K562 (cell line): ENCODE measurements at regions not wholly inside any gene's neighbourhood (a gene's known extent, or its start where the extent isn't known, plus 50 kb on each side); places are given as distances from the start of the nearest gene placed in this dataset.

Source experiments
- ATF1 ChIP-seq, 2 experiments: fragments of 450-650 bp in 1 of 2; IDR thresholded peaks; 2 replicates each; pipeline ENCODE4 v1.6.1; 2016; ENCODE audit warnings: missing compliant biosample characterization in 1 of 2, missing genetic modification characterization in 1 of 2
- BACH1 ChIP-seq: fragments of 200-800 bp; sonication (Bioruptor generic); IDR thresholded peaks from 2 replicates; pipeline ENCODE4 v1.6.1; 2016; ENCODE audit warnings: missing genetic modification characterization, missing compliant biosample characterization
- CTBP1 ChIP-seq: fragments of 450-650 bp; IDR thresholded peaks from 2 replicates; pipeline ENCODE4 v1.6.1; 2016; ENCODE audit warnings: borderline replicate concordance
- EZH2 ChIP-seq: IDR thresholded peaks from 2 replicates; pipeline ENCODE4 v1.6.1; 2012; ENCODE audit warnings: low read depth, mild to moderate bottlenecking, inconsistent platforms, low read length, borderline replicate concordance
- HDGF ChIP-seq: fragments of 450-650 bp; IDR thresholded peaks from 2 replicates; pipeline ENCODE4 v1.6.1; 2016
- MEIS2 ChIP-seq: fragments of 450-650 bp; IDR thresholded peaks from 2 replicates; pipeline ENCODE4 v1.6.1; 2014; ENCODE audit warnings: mild to moderate bottlenecking; ENCODE audit not compliant: partially characterized antibody
- NR2C2 ChIP-seq, 2 experiments: fragments of 200-800 bp in 1 of 2; sonication (Bioruptor generic) in 1 of 2; sonication (generic) in 1 of 2; formaldehyde crosslinking in 1 of 2; IDR thresholded peaks; 2 replicates each; pipeline versions ENCODE4 v1.6.1 to v1.8.0; 2016 to 2022; ENCODE audit warnings: mild to moderate bottlenecking in 1 of 2, missing compliant biosample characterization in 1 of 2, missing genetic modification characterization in 1 of 2, missing genetic modification reagents in 1 of 2
- RAD21 ChIP-seq, 2 experiments: fragments of 250-450 bp in 1 of 2; fragments of 450-650 bp in 1 of 2; sonication (Bioruptor Pico) in 1 of 2; formaldehyde crosslinking in 1 of 2; IDR thresholded peaks in 1 of 2; conservative IDR thresholded peaks in 1 of 2; 2 replicates each; pipeline versions ENCODE4 v1.4.0 to v1.8.0; 2020 to 2022; ENCODE audit warnings: mild to moderate bottlenecking in 2 of 2, moderate library complexity in 1 of 2
- SIN3B ChIP-seq: fragments of 450-650 bp; IDR thresholded peaks from 2 replicates; pipeline ENCODE4 v1.6.1; 2017; ENCODE audit warnings: low read depth, mild to moderate bottlenecking, moderate library complexity
- SMARCE1 ChIP-seq: fragments of 450-650 bp; IDR thresholded peaks from 2 replicates; pipeline ENCODE4 v1.7.1; 2016; ENCODE audit warnings: mild to moderate bottlenecking
- ZNF175 ChIP-seq: fragments of 200-800 bp; sonication (Bioruptor generic); IDR thresholded peaks from 2 replicates; pipeline ENCODE4 v1.6.1; 2016; ENCODE audit warnings: low read depth, mild to moderate bottlenecking, missing genetic modification characterization, missing compliant biosample characterization
- TF ChIP-seq, protein P1 (sequence below), 3 experiments: fragments of 200-800 bp in 1 of 3; fragments of 250-450 bp in 1 of 3; fragments of 450-650 bp in 1 of 3; sonication (Bioruptor Pico) in 1 of 3; sonication (Bioruptor generic) in 1 of 3; formaldehyde crosslinking in 1 of 3; IDR thresholded peaks; 2 replicates each; pipeline versions ENCODE4 v1.6.1 to v1.8.0; 2016 to 2022; ENCODE audit warnings: mild to moderate bottlenecking in 2 of 3, missing genetic modification characterization in 2 of 3, missing compliant biosample characterization in 1 of 3, moderate library complexity in 1 of 3
- TF ChIP-seq, protein P2 (sequence below): fragments of 250-450 bp; sonication (Bioruptor Pico); IDR thresholded peaks from 2 replicates; pipeline ENCODE4 v1.5.0; 2021
- TF ChIP-seq, protein P3 (sequence below), 2 experiments: IDR thresholded peaks in 1 of 2; conservative IDR thresholded peaks in 1 of 2; 2 replicates each; pipeline ENCODE4 v1.6.1; 2016; ENCODE audit warnings: low read depth in 2 of 2, mild to moderate bottlenecking in 1 of 2, missing compliant biosample characterization in 1 of 2, missing genetic modification characterization in 1 of 2, moderate library complexity in 1 of 2
- TF ChIP-seq, protein P4 (sequence below): fragments of 450-650 bp; conservative IDR thresholded peaks from 2 replicates; pipeline ENCODE4 v1.6.1; 2016; ENCODE audit warnings: missing genetic modification characterization, low read depth, mild to moderate bottlenecking, control low read depth, missing compliant biosample characterization

DNA sequence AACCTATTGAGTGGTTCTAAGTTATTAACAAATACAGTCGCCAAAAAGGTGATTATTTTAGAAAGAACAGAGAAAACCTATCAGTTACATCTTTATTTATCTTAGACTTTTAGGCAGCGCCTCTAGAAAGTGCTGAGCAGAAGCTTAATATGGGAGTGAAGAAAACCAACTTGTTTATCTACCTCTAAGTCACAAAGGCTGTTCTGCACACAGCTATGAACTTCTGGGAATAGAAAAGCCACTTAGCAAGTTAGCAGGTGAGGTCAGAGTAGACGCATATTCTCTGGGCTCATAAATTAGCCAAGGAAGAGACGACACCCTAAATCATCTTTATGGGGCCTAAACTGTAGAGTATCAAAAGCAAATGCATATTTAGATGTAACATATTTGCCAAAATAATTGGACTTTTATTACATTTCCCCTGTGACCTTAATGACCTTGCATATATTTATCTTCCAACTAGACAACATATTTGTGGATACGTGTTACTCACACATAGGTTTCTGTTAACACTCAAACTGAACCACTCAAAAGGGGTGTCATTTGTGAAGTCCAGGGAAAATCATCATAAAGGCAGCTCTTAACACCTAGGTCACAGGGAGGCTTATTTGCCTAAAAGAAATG is 267.1 kb downstream of the ADGB start (continued):
- TF ChIP-seq, protein P1, sequence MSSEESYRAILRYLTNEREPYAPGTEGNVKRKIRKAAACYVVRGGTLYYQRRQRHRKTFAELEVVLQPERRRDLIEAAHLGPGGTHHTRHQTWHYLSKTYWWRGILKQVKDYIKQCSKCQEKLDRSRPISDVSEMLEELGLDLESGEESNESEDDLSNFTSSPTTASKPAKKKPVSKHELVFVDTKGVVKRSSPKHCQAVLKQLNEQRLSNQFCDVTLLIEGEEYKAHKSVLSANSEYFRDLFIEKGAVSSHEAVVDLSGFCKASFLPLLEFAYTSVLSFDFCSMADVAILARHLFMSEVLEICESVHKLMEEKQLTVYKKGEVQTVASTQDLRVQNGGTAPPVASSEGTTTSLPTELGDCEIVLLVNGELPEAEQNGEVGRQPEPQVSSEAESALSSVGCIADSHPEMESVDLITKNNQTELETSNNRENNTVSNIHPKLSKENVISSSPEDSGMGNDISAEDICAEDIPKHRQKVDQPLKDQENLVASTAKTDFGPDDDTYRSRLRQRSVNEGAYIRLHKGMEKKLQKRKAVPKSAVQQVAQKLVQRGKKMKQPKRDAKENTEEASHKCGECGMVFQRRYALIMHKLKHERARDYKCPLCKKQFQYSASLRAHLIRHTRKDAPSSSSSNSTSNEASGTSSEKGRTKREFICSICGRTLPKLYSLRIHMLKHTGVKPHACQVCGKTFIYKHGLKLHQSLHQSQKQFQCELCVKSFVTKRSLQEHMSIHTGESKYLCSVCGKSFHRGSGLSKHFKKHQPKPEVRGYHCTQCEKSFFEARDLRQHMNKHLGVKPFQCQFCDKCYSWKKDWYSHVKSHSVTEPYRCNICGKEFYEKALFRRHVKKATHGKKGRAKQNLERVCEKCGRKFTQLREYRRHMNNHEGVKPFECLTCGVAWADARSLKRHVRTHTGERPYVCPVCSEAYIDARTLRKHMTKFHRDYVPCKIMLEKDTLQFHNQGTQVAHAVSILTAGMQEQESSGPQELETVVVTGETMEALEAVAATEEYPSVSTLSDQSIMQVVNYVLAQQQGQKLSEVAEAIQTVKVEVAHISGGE (CRISPR knock-in tag; IDR thresholded peaks at IDR 0.05), result 0 out of 6 replicates have a peak, but pooled peaks of 1 of the 3 experiments have one; percentile 62
- peak; percentile 25; the same call in 1 of the 2 replicates for TF ChIP-seq CTBP1
- TF ChIP-seq, protein P2, sequence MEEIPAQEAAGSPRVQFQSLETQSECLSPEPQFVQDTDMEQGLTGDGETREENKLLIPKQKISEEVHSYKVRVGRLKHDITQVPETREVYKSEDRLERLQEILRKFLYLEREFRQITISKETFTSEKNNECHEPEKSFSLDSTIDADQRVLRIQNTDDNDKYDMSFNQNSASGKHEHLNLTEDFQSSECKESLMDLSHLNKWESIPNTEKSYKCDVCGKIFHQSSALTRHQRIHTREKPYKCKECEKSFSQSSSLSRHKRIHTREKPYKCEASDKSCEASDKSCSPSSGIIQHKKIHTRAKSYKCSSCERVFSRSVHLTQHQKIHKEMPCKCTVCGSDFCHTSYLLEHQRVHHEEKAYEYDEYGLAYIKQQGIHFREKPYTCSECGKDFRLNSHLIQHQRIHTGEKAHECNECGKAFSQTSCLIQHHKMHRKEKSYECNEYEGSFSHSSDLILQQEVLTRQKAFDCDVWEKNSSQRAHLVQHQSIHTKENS (CRISPR knock-in tag), result 0 out of 2 replicates have a peak, but pooled peaks have one; percentile 78
- TF ChIP-seq SIN3B, result no peak
- 0 out of 2 replicates have a peak, but pooled peaks have one; percentile 10 for TF ChIP-seq ZNF175
- TF ChIP-seq SMARCE1, result 0 out of 2 replicates have a peak, but pooled peaks have one; percentile 18
- no peak for TF ChIP-seq NR2C2 (CRISPR knock-in tag; IDR thresholded peaks at IDR 0.05)
- peak; percentile 51; the same call in 1 of the 2 replicates for TF ChIP-seq NR2C2 (tag; IDR thresholded peaks at IDR 0.05)
- peak in 1 of 2 experiments; percentile 2; a peak in 1 of 4 replicates for TF ChIP-seq RAD21 (CRISPR knock-in tag; conservative IDR thresholded peaks at IDR 0.05 in 1 of 2, IDR thresholded peaks at IDR 0.05 in 1 of 2)
- TF ChIP-seq HDGF, result no peak
- TF ChIP-seq BACH1, result 0 out of 2 replicates have a peak, but pooled peaks have one; percentile 3
- TF ChIP-seq ATF1 (CRISPR knock-in tag; IDR thresholded peaks at IDR 0.05), result no peak
- no peak for TF ChIP-seq ATF1 (tag; IDR thresholded peaks at IDR 0.05)
- TF ChIP-seq, protein P3, sequence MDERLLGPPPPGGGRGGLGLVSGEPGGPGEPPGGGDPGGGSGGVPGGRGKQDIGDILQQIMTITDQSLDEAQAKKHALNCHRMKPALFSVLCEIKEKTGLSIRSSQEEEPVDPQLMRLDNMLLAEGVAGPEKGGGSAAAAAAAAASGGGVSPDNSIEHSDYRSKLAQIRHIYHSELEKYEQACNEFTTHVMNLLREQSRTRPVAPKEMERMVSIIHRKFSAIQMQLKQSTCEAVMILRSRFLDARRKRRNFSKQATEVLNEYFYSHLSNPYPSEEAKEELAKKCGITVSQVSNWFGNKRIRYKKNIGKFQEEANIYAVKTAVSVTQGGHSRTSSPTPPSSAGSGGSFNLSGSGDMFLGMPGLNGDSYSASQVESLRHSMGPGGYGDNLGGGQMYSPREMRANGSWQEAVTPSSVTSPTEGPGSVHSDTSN (CRISPR knock-in tag; IDR thresholded peaks at IDR 0.05; ENCODE audit: low read depth), result no peak
- TF ChIP-seq, protein P3 (tag; conservative IDR thresholded peaks at IDR 0.05; ENCODE audit: low read depth), result peak; percentile 65
- no peak for TF ChIP-seq EZH2
- TF ChIP-seq, protein P4, sequence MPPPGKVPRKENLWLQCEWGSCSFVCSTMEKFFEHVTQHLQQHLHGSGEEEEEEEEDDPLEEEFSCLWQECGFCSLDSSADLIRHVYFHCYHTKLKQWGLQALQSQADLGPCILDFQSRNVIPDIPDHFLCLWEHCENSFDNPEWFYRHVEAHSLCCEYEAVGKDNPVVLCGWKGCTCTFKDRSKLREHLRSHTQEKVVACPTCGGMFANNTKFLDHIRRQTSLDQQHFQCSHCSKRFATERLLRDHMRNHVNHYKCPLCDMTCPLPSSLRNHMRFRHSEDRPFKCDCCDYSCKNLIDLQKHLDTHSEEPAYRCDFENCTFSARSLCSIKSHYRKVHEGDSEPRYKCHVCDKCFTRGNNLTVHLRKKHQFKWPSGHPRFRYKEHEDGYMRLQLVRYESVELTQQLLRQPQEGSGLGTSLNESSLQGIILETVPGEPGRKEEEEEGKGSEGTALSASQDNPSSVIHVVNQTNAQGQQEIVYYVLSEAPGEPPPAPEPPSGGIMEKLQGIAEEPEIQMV (tag), result 0 out of 2 replicates have a peak, but pooled peaks have one; percentile 19
- TF ChIP-seq MEIS2, result peak; percentile 80
